ENCODE measurements at regions not wholly inside any gene's neighbourhood (a gene's known extent, or its start where the extent isn't known, plus 50 kb on each side); places are given as distances from the start of the nearest gene placed in this dataset.

DNA sequence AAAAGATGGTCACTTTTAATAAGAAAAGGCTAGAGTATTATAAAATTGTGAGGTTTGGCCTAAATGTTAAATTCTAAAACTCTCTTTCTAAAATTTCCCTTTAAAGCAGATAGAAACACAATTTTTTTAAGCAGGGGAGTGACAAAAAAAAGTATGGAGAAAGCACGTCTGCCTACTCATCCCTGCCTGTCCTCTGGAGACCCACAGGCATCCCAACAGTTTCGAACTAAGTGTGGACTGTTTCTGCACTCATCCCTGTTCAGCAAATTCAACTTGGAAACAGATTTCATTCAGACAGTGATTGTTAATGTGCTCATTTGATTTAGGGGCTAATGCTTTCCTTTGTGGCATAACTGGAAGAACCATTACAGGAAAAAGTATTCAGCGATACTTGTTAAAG is 192.6 kb upstream of the CXCL12 start:
- no peak for TF ChIP-seq EZH2 (IDR thresholded peaks at IDR 0.05)
- TF ChIP-seq, protein P1, sequence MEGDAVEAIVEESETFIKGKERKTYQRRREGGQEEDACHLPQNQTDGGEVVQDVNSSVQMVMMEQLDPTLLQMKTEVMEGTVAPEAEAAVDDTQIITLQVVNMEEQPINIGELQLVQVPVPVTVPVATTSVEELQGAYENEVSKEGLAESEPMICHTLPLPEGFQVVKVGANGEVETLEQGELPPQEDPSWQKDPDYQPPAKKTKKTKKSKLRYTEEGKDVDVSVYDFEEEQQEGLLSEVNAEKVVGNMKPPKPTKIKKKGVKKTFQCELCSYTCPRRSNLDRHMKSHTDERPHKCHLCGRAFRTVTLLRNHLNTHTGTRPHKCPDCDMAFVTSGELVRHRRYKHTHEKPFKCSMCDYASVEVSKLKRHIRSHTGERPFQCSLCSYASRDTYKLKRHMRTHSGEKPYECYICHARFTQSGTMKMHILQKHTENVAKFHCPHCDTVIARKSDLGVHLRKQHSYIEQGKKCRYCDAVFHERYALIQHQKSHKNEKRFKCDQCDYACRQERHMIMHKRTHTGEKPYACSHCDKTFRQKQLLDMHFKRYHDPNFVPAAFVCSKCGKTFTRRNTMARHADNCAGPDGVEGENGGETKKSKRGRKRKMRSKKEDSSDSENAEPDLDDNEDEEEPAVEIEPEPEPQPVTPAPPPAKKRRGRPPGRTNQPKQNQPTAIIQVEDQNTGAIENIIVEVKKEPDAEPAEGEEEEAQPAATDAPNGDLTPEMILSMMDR (IDR thresholded peaks at IDR 0.05), result no peak
